ENCODE measurements at regions not wholly inside any gene's neighbourhood (a gene's known extent, or its start where the extent isn't known, plus 50 kb on each side); places are given as distances from the start of the nearest gene placed in this dataset.

DNA sequence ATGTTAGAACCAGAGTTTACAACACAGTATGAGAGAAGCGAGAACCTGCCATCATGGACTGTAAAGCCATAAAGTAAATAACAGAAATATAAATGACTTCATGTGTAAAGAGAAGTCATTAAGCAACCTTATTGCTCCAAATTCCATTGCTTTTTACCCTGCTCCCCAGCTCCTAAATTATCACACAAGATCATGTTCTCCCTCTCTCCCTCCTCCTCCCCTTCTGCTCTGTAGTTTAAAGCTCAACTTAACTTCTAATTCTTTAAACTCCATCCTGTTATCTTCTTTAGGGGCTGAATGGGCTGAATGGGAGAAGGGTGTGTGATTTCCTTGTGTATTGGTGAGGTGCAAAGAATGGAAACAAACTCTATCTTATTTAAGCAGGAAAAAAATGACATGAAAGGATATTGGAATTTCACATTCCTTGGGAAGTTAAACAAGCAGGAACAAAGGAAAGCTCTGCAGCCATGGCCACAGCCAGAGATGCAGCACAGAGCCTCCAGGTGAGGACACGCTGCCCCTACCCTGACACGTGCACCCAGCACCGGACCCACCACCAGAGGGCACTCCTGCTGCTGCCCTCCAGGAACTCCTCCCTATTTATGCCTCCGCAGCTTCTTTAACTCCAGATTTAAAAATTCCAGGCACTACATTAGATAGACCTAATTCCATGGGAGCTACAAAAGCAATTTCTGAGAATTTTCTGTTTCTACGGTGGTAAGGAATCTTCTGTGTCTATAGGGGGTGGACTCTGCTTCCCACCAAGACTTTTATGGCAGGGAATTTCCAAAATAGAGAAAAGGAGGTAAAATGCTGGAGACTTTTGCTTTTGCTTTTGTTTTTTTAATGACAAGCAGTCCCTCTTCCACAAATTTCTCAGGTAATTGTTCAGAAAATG, 76.9 kb upstream of the ABI3BP start:
- no peak for TF ChIP-seq POLR2AphosphoS5 (IDR thresholded peaks at IDR 0.05; ENCODE audit: borderline replicate concordance, low read depth, low read length)
- TF ChIP-seq EZH2 (IDR thresholded peaks at IDR 0.05) = no peak
- TF ChIP-seq FOXP2 (optimal IDR thresholded peaks at IDR 0.05; ENCODE audit: control extremely low read depth, extremely low read length, insufficient read depth) = no peak

Measured in SK-N-MC (cell line).